ENCODE measurements at regions not wholly inside any gene's neighbourhood (a gene's known extent, or its start where the extent isn't known, plus 50 kb on each side); places are given as distances from the start of the nearest gene placed in this dataset.

DNA sequence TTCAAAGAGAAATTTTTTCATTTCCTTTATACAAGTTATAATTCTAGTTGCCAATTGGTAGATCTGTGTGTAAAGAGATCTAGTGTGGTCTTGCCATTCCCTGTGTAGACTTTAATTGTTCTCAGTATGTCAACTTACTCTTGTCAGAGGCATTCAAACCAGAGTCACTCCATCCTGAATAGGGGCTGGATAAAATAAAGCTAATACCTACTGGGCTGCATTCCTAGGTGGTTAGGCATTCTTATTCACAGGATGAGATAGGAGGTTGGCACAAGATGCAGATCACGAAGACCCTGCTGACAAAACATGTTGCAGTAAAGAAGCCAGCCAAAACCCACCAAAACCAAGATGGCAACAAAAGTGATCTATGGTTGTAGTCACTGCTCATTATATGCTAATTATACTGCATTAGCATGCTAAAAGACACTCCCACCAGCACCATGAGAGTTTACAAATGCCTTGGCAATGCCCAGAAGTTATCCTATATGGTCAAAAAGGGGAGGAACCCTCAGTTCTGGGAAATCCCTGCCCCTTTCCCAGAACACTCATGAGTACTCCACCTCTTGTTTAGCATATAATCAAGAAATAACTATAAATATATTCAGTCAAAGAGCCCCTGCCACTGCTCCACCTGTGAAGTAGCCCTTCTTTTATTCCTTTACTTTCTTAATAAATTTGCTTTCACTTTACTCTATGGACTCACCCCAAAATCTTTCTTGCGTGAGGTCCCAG lies 74.0 kb upstream of the ADAMTS5 start:
- H2AFZ ChIP-seq (ENCODE audit: insufficient read depth, low read depth, low read length, poor library complexity, severe bottlenecking): no peak overlapping the region
- Mint-ChIP-seq H3K27ac (no peak overlapping the region), H3K4me1 (no peaks in the 10 kb centered on the region), H3K27me3 (no peaks in the 10 kb centered on the region), H3K9me3 (ENCODE audit: insufficient read depth) (peaks cover 2% of the 10 kb centered on the region), H3K4me3 (no peak overlapping the region)
- H4K20me1 ChIP-seq (ENCODE audit: control insufficient read depth, insufficient read depth, low read length, poor library complexity, severe bottlenecking): no peaks in the 10 kb centered on the region
- H3K79me2 ChIP-seq (ENCODE audit: control insufficient read depth, insufficient read depth, low read length): no peaks in the 10 kb centered on the region
- ChIA-PET CTCF (no interaction called here), POLR2A (no interaction called here)
- DNase-seq: no peak
- no peaks in the 10 kb centered on the region for H3K36me3 ChIP-seq (replicated peaks in 1 of 2; ENCODE audit: control extremely low read depth in 1 of 2, control insufficient read depth in 1 of 2, extremely low read depth in 1 of 2, insufficient read depth in 2 of 2, low read length in 1 of 2)
- no peak overlapping the region for H3K27ac ChIP-seq (ENCODE audit: low read length in 2 of 2)
- H3K9ac ChIP-seq (ENCODE audit: low read length): no peak overlapping the region
- H3K4me1 ChIP-seq (ENCODE audit: control insufficient read depth in 2 of 2, insufficient read depth in 2 of 2, low read length in 2 of 2): no peaks in the 10 kb centered on the region
- ATAC-seq (ENCODE audit: low read depth): no peak
- H3K27me3 ChIP-seq (replicated peaks in 1 of 4; ENCODE audit: control extremely low read depth in 1 of 4, control insufficient read depth in 3 of 4, insufficient read depth in 4 of 4, low read length in 3 of 4): no peaks in the 10 kb centered on the region
- no peak overlapping the region for H3K4me3 ChIP-seq (ENCODE audit: control extremely low read depth in 1 of 5, extremely low read depth in 1 of 5, insufficient read depth in 1 of 5, low read depth in 2 of 5, low read length in 4 of 5)
- TF ChIP-seq EZH2 (IDR thresholded peaks at IDR 0.05; ENCODE audit: borderline replicate concordance, insufficient read depth, low read depth, low read length, poor library complexity, severe bottlenecking): no peak
- TF ChIP-seq, protein P1, sequence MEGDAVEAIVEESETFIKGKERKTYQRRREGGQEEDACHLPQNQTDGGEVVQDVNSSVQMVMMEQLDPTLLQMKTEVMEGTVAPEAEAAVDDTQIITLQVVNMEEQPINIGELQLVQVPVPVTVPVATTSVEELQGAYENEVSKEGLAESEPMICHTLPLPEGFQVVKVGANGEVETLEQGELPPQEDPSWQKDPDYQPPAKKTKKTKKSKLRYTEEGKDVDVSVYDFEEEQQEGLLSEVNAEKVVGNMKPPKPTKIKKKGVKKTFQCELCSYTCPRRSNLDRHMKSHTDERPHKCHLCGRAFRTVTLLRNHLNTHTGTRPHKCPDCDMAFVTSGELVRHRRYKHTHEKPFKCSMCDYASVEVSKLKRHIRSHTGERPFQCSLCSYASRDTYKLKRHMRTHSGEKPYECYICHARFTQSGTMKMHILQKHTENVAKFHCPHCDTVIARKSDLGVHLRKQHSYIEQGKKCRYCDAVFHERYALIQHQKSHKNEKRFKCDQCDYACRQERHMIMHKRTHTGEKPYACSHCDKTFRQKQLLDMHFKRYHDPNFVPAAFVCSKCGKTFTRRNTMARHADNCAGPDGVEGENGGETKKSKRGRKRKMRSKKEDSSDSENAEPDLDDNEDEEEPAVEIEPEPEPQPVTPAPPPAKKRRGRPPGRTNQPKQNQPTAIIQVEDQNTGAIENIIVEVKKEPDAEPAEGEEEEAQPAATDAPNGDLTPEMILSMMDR (IDR thresholded peaks at IDR 0.05): no peak
- intact Hi-C loops (cut with micrococcal nuclease): no loop called here
- H3K4me2 ChIP-seq (replicated peaks; ENCODE audit: low read depth, low read length, poor library complexity, severe bottlenecking): no peak overlapping the region
- WGBS (ENCODE audit: insufficient coverage): 100% methylated on average over 2 of the region's 2 CpGs
- no peaks in the 10 kb centered on the region for H3K9me3 ChIP-seq (ENCODE audit: control extremely low read depth in 1 of 3, control insufficient read depth in 2 of 3, insufficient read depth in 1 of 3, low read length in 2 of 3)

DNA sequence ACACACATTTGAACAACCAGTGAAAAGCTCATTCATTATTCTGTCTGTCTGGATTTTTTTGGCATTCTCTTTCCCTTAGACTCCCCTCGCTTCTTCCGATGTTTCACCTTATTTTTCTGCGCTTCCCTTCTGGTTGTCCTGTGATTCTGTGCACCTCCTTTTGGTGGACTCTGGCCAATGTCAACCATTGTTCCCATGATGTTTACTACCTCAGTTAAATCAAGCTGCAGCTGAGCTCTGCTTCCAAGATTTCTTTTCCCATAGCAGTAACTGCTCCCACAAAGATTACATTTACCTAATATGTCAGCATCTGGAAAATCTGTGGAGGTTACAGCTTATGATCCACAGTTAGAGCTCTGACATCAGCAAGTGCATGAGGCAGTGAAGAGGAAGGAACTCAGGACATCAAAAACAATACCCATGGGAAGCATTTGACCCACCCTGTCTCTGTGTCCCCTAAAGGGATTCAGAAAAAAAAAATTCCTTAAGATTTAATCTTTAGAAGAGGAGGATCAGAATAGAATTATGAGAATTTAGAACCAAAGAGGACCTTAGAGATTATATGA lies 69.9 kb upstream of the ADAMTS5 start:
- WGBS (ENCODE audit: insufficient coverage): 83% methylated on average over 3 of the region's 3 CpGs
- Mint-ChIP-seq H3K27ac (no peak overlapping the region), H3K4me1 (no peaks in the 10 kb centered on the region), H3K4me3 (no peak overlapping the region), H3K9me3 (ENCODE audit: insufficient read depth) (no peaks in the 10 kb centered on the region), H3K27me3 (no peaks in the 10 kb centered on the region)
- DNase-seq (no peak), ATAC-seq (ENCODE audit: low read depth) (no peak)
- Histone ChIP-seq H3K4me1 (ENCODE audit: control insufficient read depth in 2 of 2, insufficient read depth in 2 of 2, low read length in 2 of 2) (no peaks in the 10 kb centered on the region), H4K20me1 (ENCODE audit: control insufficient read depth, insufficient read depth, low read length, poor library complexity, severe bottlenecking) (no peaks in the 10 kb centered on the region), H3K9me3 (ENCODE audit: control extremely low read depth in 1 of 3, control insufficient read depth in 2 of 3, insufficient read depth in 1 of 3, low read length in 2 of 3) (no peaks in the 10 kb centered on the region), H3K79me2 (ENCODE audit: control insufficient read depth, insufficient read depth, low read length) (no peaks in the 10 kb centered on the region), H3K27ac (ENCODE audit: low read length in 2 of 2) (no peak overlapping the region), H3K4me3 (ENCODE audit: control extremely low read depth in 1 of 5, extremely low read depth in 1 of 5, insufficient read depth in 1 of 5, low read depth in 2 of 5, low read length in 4 of 5) (no peak overlapping the region), H3K36me3 (replicated peaks in 1 of 2; ENCODE audit: control extremely low read depth in 1 of 2, control insufficient read depth in 1 of 2, extremely low read depth in 1 of 2, insufficient read depth in 2 of 2, low read length in 1 of 2) (no peaks in the 10 kb centered on the region), H3K27me3 (replicated peaks in 1 of 4; ENCODE audit: control extremely low read depth in 1 of 4, control insufficient read depth in 3 of 4, insufficient read depth in 4 of 4, low read length in 3 of 4) (no peaks in the 10 kb centered on the region), H2AFZ (ENCODE audit: insufficient read depth, low read depth, low read length, poor library complexity, severe bottlenecking) (no peak overlapping the region), H3K4me2 (replicated peaks; ENCODE audit: low read depth, low read length, poor library complexity, severe bottlenecking) (no peak overlapping the region), H3K9ac (ENCODE audit: low read length) (no peak overlapping the region)
- TF ChIP-seq, protein P1 (IDR thresholded peaks at IDR 0.05): no peak
- TF ChIP-seq EZH2 (IDR thresholded peaks at IDR 0.05; ENCODE audit: borderline replicate concordance, insufficient read depth, low read depth, low read length, poor library complexity, severe bottlenecking): no peak
- intact Hi-C loops (cut with micrococcal nuclease): no loop called here
- CTCF ChIA-PET: no interaction called here
- POLR2A ChIA-PET: no interaction called here
